ENCODE measurements at regions not wholly inside any gene's neighbourhood (a gene's known extent, or its start where the extent isn't known, plus 50 kb on each side); places are given as distances from the start of the nearest gene placed in this dataset.
"Not testable (repeated sequence)": the region's sequence is repeated elsewhere in the genome, so short reads cannot be mapped to it uniquely, and the experiment has no call there.

DNA sequence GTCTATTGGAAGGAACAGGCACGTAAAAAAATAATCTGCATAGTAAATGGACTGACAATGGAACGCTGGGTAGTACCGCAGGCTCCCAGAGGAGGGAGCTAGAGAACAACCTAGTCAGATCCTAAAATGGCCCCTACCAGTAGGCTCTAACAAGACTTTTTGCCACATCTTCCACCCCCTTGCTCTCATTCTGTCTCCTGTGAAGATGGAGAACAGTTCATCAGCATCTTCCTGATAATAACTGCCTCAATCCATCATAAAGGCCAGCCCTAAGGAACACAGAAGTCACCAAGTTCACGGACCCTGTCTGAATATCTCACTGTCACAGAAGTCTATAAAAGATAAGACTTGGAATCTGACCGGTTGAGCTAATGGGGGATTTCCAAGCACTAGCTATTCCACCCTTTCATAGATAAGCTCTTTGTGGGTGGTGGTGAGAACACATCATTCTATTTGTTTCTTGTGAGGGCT, 133.4 kb downstream of the SLC1A3 start:
- peak overlapping the region; percentile 38 for H3K4me3 ChIP-seq (replicated peaks; ENCODE audit: low read depth, low read length)
- DNase-seq (ENCODE audit: low read depth): peak; percentile 91
- TF ChIP-seq, protein P1, sequence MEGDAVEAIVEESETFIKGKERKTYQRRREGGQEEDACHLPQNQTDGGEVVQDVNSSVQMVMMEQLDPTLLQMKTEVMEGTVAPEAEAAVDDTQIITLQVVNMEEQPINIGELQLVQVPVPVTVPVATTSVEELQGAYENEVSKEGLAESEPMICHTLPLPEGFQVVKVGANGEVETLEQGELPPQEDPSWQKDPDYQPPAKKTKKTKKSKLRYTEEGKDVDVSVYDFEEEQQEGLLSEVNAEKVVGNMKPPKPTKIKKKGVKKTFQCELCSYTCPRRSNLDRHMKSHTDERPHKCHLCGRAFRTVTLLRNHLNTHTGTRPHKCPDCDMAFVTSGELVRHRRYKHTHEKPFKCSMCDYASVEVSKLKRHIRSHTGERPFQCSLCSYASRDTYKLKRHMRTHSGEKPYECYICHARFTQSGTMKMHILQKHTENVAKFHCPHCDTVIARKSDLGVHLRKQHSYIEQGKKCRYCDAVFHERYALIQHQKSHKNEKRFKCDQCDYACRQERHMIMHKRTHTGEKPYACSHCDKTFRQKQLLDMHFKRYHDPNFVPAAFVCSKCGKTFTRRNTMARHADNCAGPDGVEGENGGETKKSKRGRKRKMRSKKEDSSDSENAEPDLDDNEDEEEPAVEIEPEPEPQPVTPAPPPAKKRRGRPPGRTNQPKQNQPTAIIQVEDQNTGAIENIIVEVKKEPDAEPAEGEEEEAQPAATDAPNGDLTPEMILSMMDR (IDR thresholded peaks at IDR 0.05; ENCODE audit: low read length, missing control alignments): peak; percentile 97

DNA sequence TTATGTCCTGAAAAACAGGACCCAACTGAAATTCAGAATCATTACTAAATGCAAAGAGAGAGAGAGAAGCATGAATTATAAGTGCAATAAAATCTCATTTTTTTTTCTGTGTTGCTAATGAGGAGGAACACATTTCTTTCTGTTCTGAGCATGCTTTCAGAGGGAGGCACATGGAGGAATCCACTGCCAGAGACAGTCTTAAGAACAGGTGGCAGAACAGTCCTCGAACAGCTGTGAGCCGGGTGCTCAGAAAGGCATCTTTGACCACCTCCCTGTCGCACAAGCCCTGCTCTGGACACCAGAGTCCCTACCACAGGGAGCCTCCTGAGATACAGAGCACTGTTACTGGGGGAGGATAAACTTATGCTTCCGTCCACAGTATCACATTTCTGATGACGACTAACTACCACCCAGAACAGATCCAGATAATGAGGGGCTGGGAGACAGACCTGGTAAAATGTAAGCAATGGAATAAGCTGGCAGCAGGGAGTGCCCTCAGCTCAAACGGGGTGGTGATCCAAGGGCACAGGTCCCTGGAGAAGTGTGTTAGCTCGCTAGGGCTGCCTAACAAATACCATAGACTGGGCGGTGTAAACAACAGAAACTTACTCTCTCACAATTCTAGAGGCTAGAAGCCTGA, 134.0 kb downstream of the SLC1A3 start:
- peak; percentile 90 for DNase-seq (ENCODE audit: low read depth)
- H3K4me3 ChIP-seq (replicated peaks; ENCODE audit: low read depth, low read length): peak overlapping the region; percentile 38
- TF ChIP-seq, protein P1 (IDR thresholded peaks at IDR 0.05; ENCODE audit: low read length, missing control alignments): no peak

DNA sequence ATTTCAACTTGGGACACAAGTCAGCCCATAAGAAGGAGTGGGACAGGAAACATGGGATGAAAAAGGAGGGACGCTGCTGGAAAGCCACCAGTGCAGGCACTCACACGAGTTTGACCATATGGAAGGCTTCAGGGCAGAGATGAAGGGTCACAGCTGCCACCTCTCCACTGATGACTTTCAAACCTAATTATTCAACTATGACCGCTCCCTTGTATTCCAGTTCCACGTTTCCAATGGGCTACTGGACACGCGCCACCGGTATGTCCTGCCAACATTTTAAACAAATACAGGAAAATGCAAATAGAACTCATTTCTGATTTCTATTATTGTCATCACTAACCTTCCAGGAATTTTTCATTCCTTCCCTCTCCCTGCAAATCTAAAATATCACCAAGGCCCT, 134.7 kb downstream of the SLC1A3 start:
- peak; percentile 84 for DNase-seq (ENCODE audit: low read depth)
- TF ChIP-seq, protein P1 (IDR thresholded peaks at IDR 0.05; ENCODE audit: low read length, missing control alignments): no peak
- no peak overlapping the region for H3K4me3 ChIP-seq (replicated peaks; ENCODE audit: low read depth, low read length)

DNA sequence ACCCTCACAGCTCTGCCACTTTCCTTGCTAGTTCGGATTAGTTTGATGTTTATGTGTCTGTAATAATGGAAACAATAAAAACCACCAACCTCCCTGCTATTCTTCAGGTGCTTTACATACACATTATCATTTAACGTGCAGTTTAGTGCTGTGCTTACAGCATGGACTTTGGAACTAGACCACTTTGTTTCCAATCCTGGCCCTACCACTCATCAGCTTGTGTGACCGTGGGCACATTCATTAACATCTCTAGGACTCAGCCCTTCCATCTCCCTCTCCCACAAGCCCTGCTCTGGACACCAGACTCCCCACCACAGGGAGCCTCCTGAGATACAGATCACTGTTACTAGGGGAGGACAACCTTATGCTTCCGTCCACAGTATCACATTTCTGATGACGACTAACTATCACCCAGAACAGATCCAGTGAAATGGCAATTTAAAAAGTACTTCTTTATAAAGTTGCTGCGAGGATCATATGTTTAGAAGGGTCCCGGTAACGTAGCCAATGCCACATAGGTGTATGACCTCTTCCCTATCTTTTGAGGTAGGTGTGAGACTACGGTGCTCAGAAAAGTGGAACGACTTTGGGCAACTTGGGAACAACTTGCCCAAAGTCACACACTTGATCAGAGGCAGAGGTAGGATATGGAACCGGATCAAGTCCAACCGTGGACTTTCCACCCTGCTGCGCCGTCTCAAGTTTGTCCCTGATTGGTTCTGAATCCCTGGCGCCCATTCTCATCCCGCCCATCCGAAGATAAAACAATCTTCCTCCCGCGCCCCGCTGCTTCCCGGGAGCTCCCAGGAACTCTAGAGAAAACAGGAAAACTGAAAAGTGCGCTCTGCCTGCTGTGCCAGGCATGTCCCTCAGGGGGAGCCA, 132.4 kb upstream of the NIPBL start:
- DNase-seq (ENCODE audit: low read depth): peak; percentile 74
- peak overlapping the region; percentile 62 for H3K4me3 ChIP-seq (replicated peaks; ENCODE audit: low read depth, low read length)
- TF ChIP-seq, protein P1 (IDR thresholded peaks at IDR 0.05; ENCODE audit: low read length, missing control alignments): peak; percentile 62

DNA sequence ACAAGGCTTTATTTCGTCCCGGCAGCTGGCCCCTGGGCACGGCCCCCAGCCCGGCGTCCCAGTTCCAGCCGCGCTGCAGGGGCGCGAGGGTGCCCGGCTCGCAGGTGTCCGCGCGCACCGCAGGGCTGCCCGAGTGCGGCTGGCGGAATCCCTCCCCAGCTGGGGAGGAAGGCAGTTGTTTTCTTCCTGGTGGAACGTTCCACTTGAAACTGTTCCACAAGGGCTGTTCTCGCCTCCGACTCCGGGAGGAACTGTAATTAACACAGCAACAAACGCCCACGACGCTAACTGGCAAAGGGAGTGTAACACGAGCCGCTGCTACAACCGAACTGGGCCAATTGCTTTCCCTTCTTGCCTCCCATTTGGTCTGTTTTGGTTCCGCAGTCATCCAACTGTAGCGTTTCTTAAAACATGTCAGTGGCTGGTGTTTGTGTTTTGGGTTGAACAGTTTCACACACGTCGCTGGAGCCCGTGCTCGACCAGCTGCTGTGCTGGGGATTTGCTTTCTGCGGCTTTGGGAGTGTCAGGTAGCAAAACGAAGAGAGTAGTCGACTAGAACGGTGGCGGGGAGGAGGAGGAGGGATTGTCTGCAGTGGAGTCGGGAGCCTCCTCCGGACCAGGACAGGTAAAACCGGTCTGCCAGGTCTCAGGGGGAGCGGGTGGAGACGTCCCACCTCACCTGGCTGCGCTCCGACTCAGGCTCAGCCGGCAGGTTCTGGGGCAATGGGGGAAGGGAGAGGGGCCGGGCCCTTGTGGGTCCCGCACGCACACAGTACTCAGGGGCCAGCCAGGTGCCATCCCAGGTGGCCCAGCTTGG, 131.6 kb upstream of the NIPBL start:
- peak overlapping the region; percentile 62 for H3K4me3 ChIP-seq (replicated peaks; ENCODE audit: low read depth, low read length)
- DNase-seq (ENCODE audit: low read depth): peak; percentile 43

DNA sequence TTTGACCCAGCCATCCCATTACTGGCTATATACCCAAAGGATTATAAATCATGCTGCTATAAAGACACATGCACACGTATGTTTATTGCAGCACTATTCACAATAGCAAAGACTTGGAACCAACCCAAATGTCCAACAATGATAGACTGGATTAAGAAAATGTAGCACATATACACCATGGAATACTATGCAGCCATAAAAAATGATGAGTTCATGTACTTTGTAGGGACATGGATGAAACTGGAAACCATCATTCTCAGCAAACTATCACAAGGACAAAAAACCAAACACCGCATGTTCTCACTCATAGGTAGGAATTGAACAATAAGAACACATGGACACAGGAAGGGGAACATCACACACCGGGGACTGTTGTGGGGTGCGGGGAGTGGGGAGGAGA, 128.8 kb upstream of the NIPBL start:
- not testable (repeated sequence) for H3K4me3 ChIP-seq (replicated peaks; ENCODE audit: low read depth, low read length); DNase-seq (ENCODE audit: low read depth)

More for the DNA sequence above, 131.6 kb upstream of the NIPBL start:
- TF ChIP-seq, protein P1 (IDR thresholded peaks at IDR 0.05; ENCODE audit: low read length, missing control alignments): no peak

DNA sequence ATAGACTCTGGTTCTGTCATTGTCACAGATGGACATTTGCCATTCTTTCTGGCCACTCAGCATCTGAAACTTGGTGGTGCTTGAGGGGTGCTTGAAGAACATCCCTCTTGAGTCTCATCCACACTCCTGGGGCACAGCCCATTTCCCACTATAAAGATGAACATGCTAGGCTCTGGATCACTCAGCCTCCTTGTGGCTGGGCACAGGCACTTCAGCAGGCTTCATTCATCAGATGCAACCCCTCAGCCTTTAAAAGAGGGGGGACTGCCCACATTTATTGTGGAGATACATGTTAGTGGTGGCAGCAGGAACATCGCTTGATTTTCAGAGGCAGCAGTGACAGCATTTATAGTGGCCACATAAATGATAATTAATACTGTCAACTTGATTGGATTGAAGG, 124.7 kb upstream of the NIPBL start:
- DNase-seq (ENCODE audit: low read depth): no peak
- no peak overlapping the region for H3K4me3 ChIP-seq (replicated peaks; ENCODE audit: low read depth, low read length)
- TF ChIP-seq, protein P1 (IDR thresholded peaks at IDR 0.05; ENCODE audit: low read length, missing control alignments): peak; percentile 17

All from fibroblast of pulmonary artery (primary cell).